GM23248 (cell line): ENCODE measurements at regions not wholly inside any gene's neighbourhood (a gene's known extent, or its start where the extent isn't known, plus 50 kb on each side); places are given as distances from the start of the nearest gene placed in this dataset.

Experiments used
- DNase-seq: peaks from one replicate; pipeline ENCODE4 v3.0.0-alpha.2; 2015
- H2AFZ ChIP-seq: fragments of 200-600 bp; sonication (generic); 2 replicates; pipeline ENCODE4 v1.6.1; 2016; ENCODE audit warnings: antibody characterized with exemption
- H3F3A ChIP-seq: fragments of 200-600 bp; sonication (generic); 2 replicates; pipeline ENCODE4 v1.6.1; 2016; ENCODE audit warnings: mild to moderate bottlenecking, antibody characterized with exemption, mixed run types; ENCODE audit not compliant: insufficient read depth
- H3K27ac ChIP-seq: fragments of 200-600 bp; sonication (generic); 2 replicates; pipeline ENCODE4 v1.5.1; 2016; ENCODE audit warnings: mild to moderate bottlenecking
- H3K27me3 ChIP-seq: fragments of 200-600 bp; sonication (generic); replicated peaks from 2 replicates; pipeline ENCODE4 v1.6.1; 2016; ENCODE audit warnings: mild to moderate bottlenecking; ENCODE audit not compliant: insufficient read depth
- H3K36me3 ChIP-seq: fragments of 200-600 bp; sonication (generic); 2 replicates; pipeline ENCODE4 v1.6.1; 2016; ENCODE audit warnings: low read depth, mild to moderate bottlenecking
- H3K4me1 ChIP-seq: fragments of 200-600 bp; sonication (generic); 2 replicates; pipeline ENCODE4 v1.6.1; 2016; ENCODE audit warnings: mild to moderate bottlenecking; ENCODE audit not compliant: insufficient read depth
- H3K4me2 ChIP-seq: fragments of 200-600 bp; sonication (generic); one replicate; pipeline ENCODE4 v1.6.1; 2016; ENCODE audit warnings: mild to moderate bottlenecking; ENCODE audit not compliant: unreplicated experiment
- H3K4me3 ChIP-seq: fragments of 200-600 bp; sonication (generic); 2 replicates; pipeline ENCODE4 v1.5.1; 2016; ENCODE audit warnings: mild to moderate bottlenecking
- H3K79me2 ChIP-seq: fragments of 200-600 bp; sonication (generic); 2 replicates; pipeline ENCODE4 v1.6.1; 2016; ENCODE audit warnings: mild to moderate bottlenecking; ENCODE audit not compliant: insufficient read depth
- H3K9ac ChIP-seq: fragments of 200-600 bp; sonication (generic); 2 replicates; pipeline ENCODE4 v1.6.1; 2016; ENCODE audit warnings: mild to moderate bottlenecking
- H3K9me2 ChIP-seq: fragments of 200-600 bp; sonication (generic); 2 replicates; pipeline ENCODE4 v1.6.1; 2016; ENCODE audit warnings: mixed run types, mild to moderate bottlenecking, moderate library complexity; ENCODE audit not compliant: insufficient read depth
- H3K9me3 ChIP-seq: fragments of 200-600 bp; sonication (generic); one replicate; pipeline ENCODE4 v1.6.1; 2017; ENCODE audit warnings: low read depth
- H4K20me1 ChIP-seq: fragments of 200-600 bp; sonication (generic); 2 replicates; pipeline ENCODE4 v1.6.0; 2016; ENCODE audit not compliant: insufficient read depth
- EZH2 ChIP-seq: fragments of 200-600 bp; sonication (generic); IDR thresholded peaks from 2 replicates; pipeline ENCODE4 v1.6.1; 2018; ENCODE audit warnings: antibody characterized with exemption, mild to moderate bottlenecking; ENCODE audit not compliant: insufficient read depth, poor library complexity, severe bottlenecking
- EZH2phosphoT487 ChIP-seq: fragments of 200-600 bp; sonication (generic); IDR thresholded peaks from 2 replicates; pipeline ENCODE4 v1.6.1; 2018; ENCODE audit warnings: antibody characterized with exemption, moderate library complexity, mild to moderate bottlenecking, low read depth; ENCODE audit not compliant: insufficient read depth
- WGBS, 2 experiments: methylation state at CpG; one replicate each; pipeline ENCODE4 v1.1.6; 2015 to 2017; ENCODE audit warnings: low lambda C conversion rate in 2 of 2, low coverage in 1 of 2; ENCODE audit errors: missing lambda C conversion rate in 2 of 2; 5-methylcytosine and 5-hydroxymethylcytosine counted together
- in situ Hi-C: fragments of 300-500 bp; cut with MboI; formaldehyde crosslinking; loops from 2 replicates; pipeline ENCODE4 v1.15.0; 2020

- WGBS, 2 experiments = 36 to 61% methylated on average over 5 of the region's 5 CpGs
- Histone ChIP-seq H3K9me3 (no peaks in the 10 kb centered on the region), H3K27ac (no peak overlapping the region), H3K4me2 (no peak overlapping the region), H3K4me1 (no peaks in the 10 kb centered on the region), H3K36me3 (no peaks in the 10 kb centered on the region), H3K79me2 (no peaks in the 10 kb centered on the region), H3K4me3 (no peak overlapping the region), H4K20me1 (no peaks in the 10 kb centered on the region), H3F3A (no peaks in the 10 kb centered on the region), H3K27me3 (no peaks in the 10 kb centered on the region), H3K9ac (no peak overlapping the region), H3K9me2 (no peaks in the 10 kb centered on the region), H2AFZ (no peak overlapping the region)
- no peak for DNase-seq
- no peak for TF ChIP-seq EZH2
- TF ChIP-seq EZH2phosphoT487 = no peak
- in situ Hi-C loops = no loop called here
Measured at GRCh38 chr3:28700728-28701127, 352.1 kb upstream of the AZI2 start.

DNA sequence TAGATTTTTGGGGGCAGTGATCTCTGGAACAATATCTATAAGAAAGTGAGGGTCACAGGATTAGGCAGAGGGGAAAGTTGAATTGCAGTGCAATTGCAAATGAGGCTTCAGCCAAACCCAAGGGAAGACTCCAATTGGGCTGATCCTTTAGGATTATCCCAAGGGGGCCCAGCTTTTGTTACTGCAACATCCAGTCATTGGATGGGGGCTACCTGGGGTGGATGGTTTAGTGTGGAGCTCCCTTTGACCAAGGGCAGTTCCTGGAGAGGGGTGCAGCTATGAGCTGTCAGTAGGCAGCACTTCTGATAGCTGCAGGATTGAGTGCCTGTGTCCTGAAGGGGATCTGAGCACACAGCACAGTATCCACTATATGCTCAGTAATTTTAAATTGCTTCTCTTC lies 355.2 kb upstream of the AZI2 start:
- H3K4me3 ChIP-seq = no peak overlapping the region
- no peaks in the 10 kb centered on the region for H3F3A ChIP-seq
- in situ Hi-C loops = no loop called here
- no peak overlapping the region for H3K9ac ChIP-seq
- H3K79me2 ChIP-seq = no peaks in the 10 kb centered on the region
- H3K27me3 ChIP-seq = no peaks in the 10 kb centered on the region
- H3K36me3 ChIP-seq = no peaks in the 10 kb centered on the region
- H4K20me1 ChIP-seq = no peaks in the 10 kb centered on the region
- H2AFZ ChIP-seq = no peak overlapping the region
- H3K4me1 ChIP-seq = no peaks in the 10 kb centered on the region
- DNase-seq = no peak
- no peak overlapping the region for H3K4me2 ChIP-seq
- no peaks in the 10 kb centered on the region for H3K9me2 ChIP-seq
- TF ChIP-seq EZH2phosphoT487 = no peak
- no peaks in the 10 kb centered on the region for H3K9me3 ChIP-seq
- H3K27ac ChIP-seq = no peak overlapping the region

- Histone ChIP-seq H3K4me1 (no peaks in the 10 kb centered on the region), H3K27me3 (no peaks in the 10 kb centered on the region), H2AFZ (no peak overlapping the region), H4K20me1 (no peaks in the 10 kb centered on the region), H3K4me2 (no peak overlapping the region), H3K36me3 (no peaks in the 10 kb centered on the region), H3K27ac (no peak overlapping the region), H3K4me3 (no peak overlapping the region), H3K9me3 (no peaks in the 10 kb centered on the region), H3F3A (no peaks in the 10 kb centered on the region), H3K79me2 (no peaks in the 10 kb centered on the region), H3K9me2 (no peaks in the 10 kb centered on the region), H3K9ac (no peak overlapping the region)
- TF ChIP-seq EZH2phosphoT487 (no peak), EZH2 (no peak)
- in situ Hi-C loops = no loop called here
- no peak for DNase-seq
- WGBS, 2 experiments = 32 to 46% methylated on average over 2 of the region's 2 CpGs
Measured at GRCh38 chr3:28711293-28711692, 362.7 kb upstream of the AZI2 start.

DNA sequence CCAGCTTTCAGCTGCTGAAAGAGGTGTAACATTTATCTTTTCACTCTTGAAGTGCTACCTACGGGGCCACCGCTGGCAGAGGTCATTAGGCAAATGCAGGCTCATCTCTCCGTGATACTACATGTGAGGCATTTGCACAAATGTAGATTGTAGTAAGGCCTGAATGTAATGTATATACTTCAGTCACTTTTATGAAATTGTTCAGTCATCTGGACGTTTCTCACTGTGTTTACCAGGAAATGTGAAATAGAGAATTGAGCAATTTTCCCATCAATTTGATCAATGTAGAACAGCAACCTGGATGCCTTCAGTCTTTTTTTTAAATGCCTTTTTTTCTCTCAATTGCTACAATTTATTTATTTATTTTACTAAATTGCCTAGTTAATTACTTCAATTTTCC lies 368.3 kb upstream of the AZI2 start:
- H3K9me3 ChIP-seq = no peaks in the 10 kb centered on the region
- no peaks in the 10 kb centered on the region for H3F3A ChIP-seq
- no peaks in the 10 kb centered on the region for H4K20me1 ChIP-seq
- WGBS, 2 experiments = 56 to 64% methylated on average over 4 of the region's 4 CpGs
- H3K27me3 ChIP-seq = no peaks in the 10 kb centered on the region; the same call in 1 of the 2 replicates
- no peak overlapping the region for H3K4me3 ChIP-seq
- H3K79me2 ChIP-seq = no peaks in the 10 kb centered on the region
- in situ Hi-C loops = no loop called here
- H3K9ac ChIP-seq = no peak overlapping the region
- H3K27ac ChIP-seq = no peak overlapping the region
- H3K4me2 ChIP-seq = no peak overlapping the region
- H3K36me3 ChIP-seq = no peaks in the 10 kb centered on the region
- no peak for TF ChIP-seq EZH2phosphoT487
- TF ChIP-seq EZH2 = no peak
- H3K9me2 ChIP-seq = no peaks in the 10 kb centered on the region
- H3K4me1 ChIP-seq = no peaks in the 10 kb centered on the region
- no peak overlapping the region for H2AFZ ChIP-seq
- DNase-seq = no peak

DNA sequence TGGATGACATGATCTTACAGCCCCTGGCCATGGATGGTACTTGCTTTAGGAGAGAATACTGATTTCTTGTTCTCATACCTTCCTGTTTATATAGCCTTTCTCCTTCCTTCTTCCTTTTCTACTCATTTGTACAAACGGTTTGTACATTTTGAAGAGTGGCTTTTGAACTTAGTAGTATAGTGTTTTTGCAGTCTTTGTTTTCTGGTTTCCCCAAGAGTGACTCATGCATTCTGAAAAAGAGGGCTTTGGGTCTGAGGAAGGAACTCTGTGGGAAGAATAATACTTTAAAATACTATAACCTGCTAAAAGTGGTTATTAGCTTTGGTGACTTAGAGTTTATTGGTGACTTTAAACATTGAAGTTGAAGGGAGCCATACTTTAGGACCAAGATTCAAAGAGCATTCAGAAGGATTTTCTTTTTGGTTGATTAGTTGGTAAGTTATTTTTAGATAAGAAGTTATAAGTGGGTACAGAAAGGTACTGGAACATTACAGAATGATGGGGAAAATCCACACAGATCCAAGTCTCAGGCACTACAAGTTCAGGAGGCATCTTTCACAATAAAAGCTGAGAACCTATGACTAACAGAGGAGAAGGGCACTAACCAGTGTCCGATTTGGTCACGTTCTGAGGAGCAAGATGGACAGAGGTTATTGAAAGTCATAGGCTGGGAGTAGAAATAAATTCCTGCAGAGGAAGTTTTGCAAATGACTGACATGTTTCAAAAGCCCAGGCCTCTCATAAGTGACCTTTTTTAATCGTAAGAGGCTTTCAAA lies 369.6 kb upstream of the AZI2 start:
- in situ Hi-C loops = no loop called here
- Histone ChIP-seq H3K9me2 (no peaks in the 10 kb centered on the region), H3K4me2 (no peak overlapping the region), H3F3A (no peaks in the 10 kb centered on the region), H3K79me2 (no peaks in the 10 kb centered on the region), H3K27me3 (no peaks in the 10 kb centered on the region; the same call in 1 of the 2 replicates), H2AFZ (no peak overlapping the region), H3K36me3 (no peaks in the 10 kb centered on the region), H3K9ac (no peak overlapping the region), H3K4me3 (no peak overlapping the region), H3K9me3 (no peaks in the 10 kb centered on the region), H3K27ac (no peak overlapping the region), H4K20me1 (no peaks in the 10 kb centered on the region), H3K4me1 (no peaks in the 10 kb centered on the region)
- no peak for TF ChIP-seq EZH2phosphoT487
- TF ChIP-seq EZH2 = no peak
- WGBS, 2 experiments = 46 to 59% methylated on average over 4 of the region's 4 CpGs
- DNase-seq = no peak
